Progenitor cell of endocrine pancreas (in vitro differentiated cells): ENCODE measurements at regions not wholly inside any gene's neighbourhood (a gene's known extent, or its start where the extent isn't known, plus 50 kb on each side); places are given as distances from the start of the nearest gene placed in this dataset.
A peak's percentile ranks its signal among the peaks of the same experiment; 100 is the strongest.

ENCODE experiments used
- DNase-seq: peaks from one replicate; pipeline ENCODE4 v3.0.0; 2021; ENCODE audit warnings: low spot score; ENCODE audit not compliant: unreplicated experiment
- H3K27ac Mint-ChIP-seq: 2 replicates; pipeline ENCODE4 v1.8.0; 2021; ENCODE audit warnings: mild to moderate bottlenecking, moderate library complexity, mixed read lengths
- H3K27me3 Mint-ChIP-seq: 2 replicates; pipeline ENCODE4 v1.8.0; 2021; ENCODE audit warnings: mixed read lengths
- H3K36me3 Mint-ChIP-seq: 2 replicates; pipeline ENCODE4 v1.8.0; 2022; ENCODE audit warnings: mixed read lengths; ENCODE audit not compliant: insufficient read depth
- H3K4me1 Mint-ChIP-seq: 2 replicates; pipeline ENCODE4 v1.8.0; 2021; ENCODE audit warnings: low read depth, mixed read lengths
- H3K4me3 Mint-ChIP-seq: 2 replicates; pipeline ENCODE4 v1.8.0; 2021; ENCODE audit warnings: low read depth, mild to moderate bottlenecking, moderate library complexity, mixed read lengths
- H3K9me3 Mint-ChIP-seq: 2 replicates; pipeline ENCODE4 v1.8.0; 2021; ENCODE audit warnings: low read depth, mixed read lengths
- CTCF ChIP-seq: fragments of 200-600 bp; sonication (generic); IDR thresholded peaks from one replicate; pipeline ENCODE4 v1.5.0; 2021; ENCODE audit warnings: antibody characterized with exemption, mild to moderate bottlenecking; ENCODE audit not compliant: unreplicated experiment

DNA sequence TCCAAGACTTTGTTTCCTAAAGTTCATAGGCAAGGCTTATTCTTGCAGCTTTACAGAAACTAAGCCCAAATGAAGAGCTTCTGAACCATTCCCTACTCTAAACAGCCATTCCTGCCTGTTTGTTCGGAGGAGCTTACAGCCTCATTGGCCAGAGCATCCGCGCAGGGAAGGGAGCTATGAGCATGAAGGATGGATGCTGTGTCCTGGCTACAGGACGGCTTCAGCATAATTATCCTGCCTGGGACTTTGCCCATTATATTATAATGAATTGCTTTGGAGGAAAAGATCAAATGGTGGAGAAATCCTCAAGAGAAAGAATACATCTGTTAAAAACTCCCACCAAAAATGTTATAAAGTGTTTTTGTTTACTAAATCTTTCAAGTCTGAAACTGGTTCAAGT lies 378.2 kb upstream of the BTBD3 start:
- no peaks in the 10 kb centered on the region for H3K36me3 Mint-ChIP-seq
- TF ChIP-seq CTCF: no peak
- DNase-seq: no peak
- H3K27ac Mint-ChIP-seq: no peak overlapping the region
- no peaks in the 10 kb centered on the region for H3K27me3 Mint-ChIP-seq
- no peak overlapping the region for H3K4me3 Mint-ChIP-seq
- peaks cover 4% of the 10 kb centered on the region for H3K4me1 Mint-ChIP-seq
- no peaks in the 10 kb centered on the region for H3K9me3 Mint-ChIP-seq

- DNase-seq: no peak
- Mint-ChIP-seq H3K27ac (no peak overlapping the region), H3K4me3 (no peak overlapping the region), H3K27me3 (no peaks in the 10 kb centered on the region), H3K4me1 (peaks cover 4% of the 10 kb centered on the region), H3K36me3 (no peaks in the 10 kb centered on the region), H3K9me3 (no peaks in the 10 kb centered on the region)
- TF ChIP-seq CTCF: no peak
These were observed 377.1 kb upstream of the BTBD3 start for GRCh38 chr20:11540558-11540957.

DNA sequence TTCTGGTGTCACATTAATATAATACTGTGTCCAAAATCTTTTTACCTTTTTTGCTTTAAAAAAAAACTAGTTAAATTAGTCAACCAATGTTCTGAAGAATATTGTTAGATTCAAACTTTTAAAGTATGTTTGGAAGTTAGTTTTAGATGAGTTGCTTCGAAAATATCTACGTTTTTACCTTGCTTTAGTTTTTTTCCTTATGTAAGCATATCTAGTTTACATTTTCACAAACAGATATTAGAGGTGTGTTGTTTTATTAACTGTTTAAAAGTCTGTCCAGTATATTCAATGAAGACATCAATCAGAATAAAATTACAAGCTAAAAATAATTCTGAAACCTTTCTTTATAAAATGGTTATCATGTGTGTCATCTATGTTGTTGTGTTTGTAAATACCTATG lies 375.0 kb upstream of the BTBD3 start:
- Mint-ChIP-seq H3K4me3 (no peak overlapping the region), H3K27me3 (no peaks in the 10 kb centered on the region), H3K4me1 (peaks cover 4% of the 10 kb centered on the region), H3K9me3 (no peaks in the 10 kb centered on the region), H3K27ac (no peak overlapping the region), H3K36me3 (no peaks in the 10 kb centered on the region)
- DNase-seq: no peak
- no peak for TF ChIP-seq CTCF

GRCh38 chr20:11544029-11544678 lies 373.5 kb upstream of the BTBD3 start:
- Mint-ChIP-seq H3K4me1 (peaks cover 10% of the 10 kb centered on the region), H3K36me3 (no peaks in the 10 kb centered on the region), H3K27me3 (no peaks in the 10 kb centered on the region), H3K4me3 (no peak overlapping the region), H3K27ac (no peak overlapping the region), H3K9me3 (peaks cover 2% of the 10 kb centered on the region)
- peak; percentile 28 for DNase-seq
- TF ChIP-seq CTCF: peak; percentile 76

- Mint-ChIP-seq H3K36me3 (no peaks in the 10 kb centered on the region), H3K27ac (no peak overlapping the region), H3K27me3 (no peaks in the 10 kb centered on the region), H3K4me3 (no peak overlapping the region), H3K4me1 (peaks cover 29% of the 10 kb centered on the region), H3K9me3 (peaks cover 2% of the 10 kb centered on the region)
- DNase-seq: no peak
- no peak for TF ChIP-seq CTCF
These were observed 370.8 kb upstream of the BTBD3 start for GRCh38 chr20:11546939-11547338.
